DMS153 (cell line): ENCODE measurements at regions not wholly inside any gene's neighbourhood (a gene's known extent, or its start where the extent isn't known, plus 50 kb on each side); places are given as distances from the start of the nearest gene placed in this dataset.

Source experiments
- DNase-seq: peaks from one replicate; lab custom pipeline; 2025; lab: John Stamatoyannopoulos, UW

GRCh38 chr22:48897645-48898370 is 929.9 kb downstream of the BRD1 start:
- no peak for DNase-seq

- no peak for DNase-seq
Observed at GRCh38 chr22:48896766-48897644, 930.7 kb downstream of the BRD1 start.

GRCh38 chr22:48895831-48896765 is 931.6 kb downstream of the BRD1 start:
- DNase-seq = no peak

- no peak for DNase-seq
Observed at GRCh38 chr22:48895336-48895735, 932.3 kb downstream of the BRD1 start.

GRCh38 chr22:48894804-48895250 is 932.8 kb downstream of the BRD1 start:
- DNase-seq = no peak

- DNase-seq = peak; percentile 48
Observed at GRCh38 chr22:48894064-48894671, 933.5 kb downstream of the BRD1 start.

GRCh38 chr22:48893288-48894063 is 934.2 kb downstream of the BRD1 start:
- DNase-seq = no peak

- no peak for DNase-seq
Observed at GRCh38 chr22:48892578-48893287, 934.9 kb downstream of the BRD1 start.

- no peak for DNase-seq
Observed at GRCh38 chr22:48891688-48892577, 935.7 kb downstream of the BRD1 start.

- no peak for DNase-seq
Observed at GRCh38 chr22:48890693-48891554, 936.7 kb downstream of the BRD1 start.

GRCh38 chr22:48889887-48890692 is 937.6 kb downstream of the BRD1 start:
- no peak for DNase-seq

GRCh38 chr22:48889209-48889830 is 938.4 kb downstream of the BRD1 start:
- no peak for DNase-seq

GRCh38 chr22:48888466-48889208 is 939.0 kb downstream of the BRD1 start:
- no peak for DNase-seq

GRCh38 chr22:48887394-48888332 is 940.0 kb downstream of the BRD1 start:
- DNase-seq = no peak
